ENCODE measurements at regions not wholly inside any gene's neighbourhood (a gene's known extent, or its start where the extent isn't known, plus 50 kb on each side); places are given as distances from the start of the nearest gene placed in this dataset.

DNA sequence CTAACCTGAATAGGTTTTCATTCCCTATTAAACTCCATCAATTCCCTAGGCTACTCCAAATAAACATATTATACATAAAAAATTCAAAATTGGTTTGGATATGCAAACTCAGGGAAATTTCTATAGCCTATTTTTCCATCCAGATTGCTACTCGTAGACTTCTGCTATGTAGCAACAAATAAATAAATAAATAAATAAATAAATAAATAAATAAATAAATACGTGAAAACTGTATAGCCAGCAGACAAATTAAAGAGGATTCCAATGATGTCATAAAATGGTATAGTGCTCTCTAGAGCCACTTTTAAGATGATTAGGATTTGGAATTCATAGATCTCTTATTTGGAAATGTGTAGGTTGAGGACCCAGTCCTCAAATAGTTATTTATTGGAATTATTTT lies 1193.2 kb upstream of the NUDT12 start:
- Histone ChIP-seq H3K9me3 (no peaks in the 10 kb centered on the region), H3K27me3 (no peaks in the 10 kb centered on the region), H3K4me1 (no peaks in the 10 kb centered on the region), H3K4me3 (no peak overlapping the region), H3K36me3 (no peaks in the 10 kb centered on the region), H3K27ac (no peak overlapping the region)
- TF ChIP-seq, protein P1, sequence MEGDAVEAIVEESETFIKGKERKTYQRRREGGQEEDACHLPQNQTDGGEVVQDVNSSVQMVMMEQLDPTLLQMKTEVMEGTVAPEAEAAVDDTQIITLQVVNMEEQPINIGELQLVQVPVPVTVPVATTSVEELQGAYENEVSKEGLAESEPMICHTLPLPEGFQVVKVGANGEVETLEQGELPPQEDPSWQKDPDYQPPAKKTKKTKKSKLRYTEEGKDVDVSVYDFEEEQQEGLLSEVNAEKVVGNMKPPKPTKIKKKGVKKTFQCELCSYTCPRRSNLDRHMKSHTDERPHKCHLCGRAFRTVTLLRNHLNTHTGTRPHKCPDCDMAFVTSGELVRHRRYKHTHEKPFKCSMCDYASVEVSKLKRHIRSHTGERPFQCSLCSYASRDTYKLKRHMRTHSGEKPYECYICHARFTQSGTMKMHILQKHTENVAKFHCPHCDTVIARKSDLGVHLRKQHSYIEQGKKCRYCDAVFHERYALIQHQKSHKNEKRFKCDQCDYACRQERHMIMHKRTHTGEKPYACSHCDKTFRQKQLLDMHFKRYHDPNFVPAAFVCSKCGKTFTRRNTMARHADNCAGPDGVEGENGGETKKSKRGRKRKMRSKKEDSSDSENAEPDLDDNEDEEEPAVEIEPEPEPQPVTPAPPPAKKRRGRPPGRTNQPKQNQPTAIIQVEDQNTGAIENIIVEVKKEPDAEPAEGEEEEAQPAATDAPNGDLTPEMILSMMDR (IDR thresholded peaks at IDR 0.05): no peak
- DNase-seq: no peak
- intact Hi-C loops (cut with DNase I): no loop called here
- no peak for ATAC-seq

GRCh38 chr5:104754311-104754995 lies 1191.9 kb upstream of the NUDT12 start:
- no peak overlapping the region for H3K27ac ChIP-seq
- H3K36me3 ChIP-seq: no peaks in the 10 kb centered on the region
- no peaks in the 10 kb centered on the region for H3K9me3 ChIP-seq
- H3K27me3 ChIP-seq: no peaks in the 10 kb centered on the region
- TF ChIP-seq, protein P1 (IDR thresholded peaks at IDR 0.05): no peak
- ATAC-seq (no peak), DNase-seq (no peak)
- intact Hi-C loops (cut with DNase I): no loop called here
- no peaks in the 10 kb centered on the region for H3K4me1 ChIP-seq
- H3K4me3 ChIP-seq: no peak overlapping the region

DNA sequence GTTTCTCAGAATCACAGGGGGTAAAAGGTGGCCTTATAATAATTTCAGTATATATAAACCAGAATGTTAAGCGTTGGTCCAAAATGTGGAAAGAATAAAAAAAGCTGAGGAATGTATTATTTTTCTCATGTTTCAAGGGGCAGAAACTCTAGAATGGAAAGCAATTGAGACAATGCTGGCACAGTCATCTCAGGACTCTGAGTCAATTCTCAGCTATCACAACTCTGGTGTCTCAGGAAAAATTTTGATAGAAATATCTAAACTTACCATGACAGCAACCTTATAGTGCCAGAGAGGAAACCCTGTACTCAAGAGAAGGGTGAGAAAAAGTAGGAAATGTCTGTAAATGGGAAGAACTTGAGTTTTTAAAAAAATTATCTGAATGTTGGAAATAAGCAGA lies 1189.4 kb upstream of the NUDT12 start:
- Histone ChIP-seq H3K27me3 (no peaks in the 10 kb centered on the region), H3K36me3 (no peaks in the 10 kb centered on the region), H3K27ac (no peak overlapping the region), H3K9me3 (no peaks in the 10 kb centered on the region), H3K4me3 (no peak overlapping the region), H3K4me1 (no peaks in the 10 kb centered on the region)
- ATAC-seq (no peak), DNase-seq (no peak)
- intact Hi-C loops (cut with DNase I): no loop called here
- TF ChIP-seq, protein P1 (IDR thresholded peaks at IDR 0.05): no peak

GRCh38 chr5:104739905-104740304 lies 1177.3 kb upstream of the NUDT12 start:
- H3K27ac ChIP-seq: no peak overlapping the region
- no peaks in the 10 kb centered on the region for H3K9me3 ChIP-seq
- H3K36me3 ChIP-seq: no peaks in the 10 kb centered on the region
- DNase-seq (no peak), ATAC-seq (no peak)
- TF ChIP-seq, protein P1 (IDR thresholded peaks at IDR 0.05): no peak
- intact Hi-C loops (cut with DNase I): no loop called here
- no peaks in the 10 kb centered on the region for H3K27me3 ChIP-seq
- no peak overlapping the region for H3K4me3 ChIP-seq
- H3K4me1 ChIP-seq: no peaks in the 10 kb centered on the region

GRCh38 chr5:104739503-104739902 lies 1176.9 kb upstream of the NUDT12 start:
- ATAC-seq (no peak), DNase-seq (no peak)
- intact Hi-C loops (cut with DNase I): no loop called here
- Histone ChIP-seq H3K36me3 (no peaks in the 10 kb centered on the region), H3K4me3 (no peak overlapping the region), H3K9me3 (no peaks in the 10 kb centered on the region), H3K27me3 (no peaks in the 10 kb centered on the region), H3K27ac (no peak overlapping the region), H3K4me1 (no peaks in the 10 kb centered on the region)
- TF ChIP-seq, protein P1 (IDR thresholded peaks at IDR 0.05): no peak

DNA sequence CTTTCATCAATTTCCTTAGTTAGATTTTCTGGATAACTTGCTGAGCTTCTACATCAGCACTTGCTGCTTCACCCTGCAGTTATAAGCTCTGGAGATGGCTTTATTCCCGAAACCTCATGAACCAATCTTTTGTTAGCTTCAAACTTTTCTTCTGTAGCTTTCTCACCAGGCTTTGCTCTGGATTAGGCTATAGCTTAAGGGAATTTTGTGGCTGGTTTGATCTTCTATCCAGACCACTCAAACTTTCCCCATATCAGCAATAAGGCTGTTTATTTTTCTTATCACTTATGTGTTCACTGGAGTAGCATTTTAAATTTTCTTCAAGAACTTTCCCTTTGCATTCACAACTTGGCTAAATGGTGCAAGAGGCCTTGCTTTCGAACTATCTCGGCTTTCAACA lies 1173.5 kb upstream of the NUDT12 start:
- TF ChIP-seq, protein P1 (IDR thresholded peaks at IDR 0.05): no peak
- Histone ChIP-seq H3K4me1 (no peaks in the 10 kb centered on the region), H3K27ac (no peak overlapping the region), H3K4me3 (no peak overlapping the region), H3K36me3 (no peaks in the 10 kb centered on the region), H3K27me3 (no peaks in the 10 kb centered on the region), H3K9me3 (no peaks in the 10 kb centered on the region)
- no peak for ATAC-seq
- intact Hi-C loops (cut with DNase I): no loop called here
- no peak for DNase-seq
